T-helper 2 cell treated with Interferon-gamma antibody and Interleukin-4, amounts not matched to agents 100 ng/mL and 5 ng/mL, for 36 hours (primary cell): ENCODE measurements at regions not wholly inside any gene's neighbourhood (a gene's known extent, or its start where the extent isn't known, plus 50 kb on each side); places are given as distances from the start of the nearest gene placed in this dataset.

ENCODE experiments used
- intact Hi-C: fragments of 100-400 bp; cut with micrococcal nuclease; formaldehyde crosslinking; loops from one replicate; pipeline ENCODE4 v1.15.1; 2023

- intact Hi-C loops = loop anchor here (2.0 kb wide), 1 partner anchor 491 kb away; no protein-coding TSS in a partner anchor
Observed at GRCh38 chr10:60728056-60728455, 50.2 kb upstream of the CDK1 start.

GRCh38 chr10:60726257-60726656 lies 52.0 kb upstream of the CDK1 start:
- intact Hi-C loops = no loop called here

- intact Hi-C loops = no loop called here
Observed at GRCh38 chr10:60722623-60723022, 55.7 kb upstream of the CDK1 start.

GRCh38 chr10:60719721-60720120 lies 58.6 kb upstream of the CDK1 start:
- intact Hi-C loops = loop anchor here (1.0 kb wide), 1 partner anchor 8 kb away; no protein-coding TSS in a partner anchor

GRCh38 chr10:60718886-60719285 lies 59.4 kb upstream of the CDK1 start:
- intact Hi-C loops = loop anchor here (1.0 kb wide), 1 partner anchor 8 kb away; no protein-coding TSS in a partner anchor

GRCh38 chr10:60717852-60718251 lies 60.4 kb upstream of the CDK1 start:
- intact Hi-C loops = no loop called here

GRCh38 chr10:60714233-60714632 lies 64.0 kb upstream of the CDK1 start:
- intact Hi-C loops = loop anchor here (1.0 kb wide), 1 partner anchor 17 kb away; no protein-coding TSS in a partner anchor

GRCh38 chr10:60711496-60711895 lies 66.8 kb upstream of the CDK1 start:
- intact Hi-C loops = no loop called here

- intact Hi-C loops = no loop called here
Observed at GRCh38 chr10:60710041-60710440, 68.2 kb upstream of the CDK1 start.

- intact Hi-C loops = no loop called here
Observed at GRCh38 chr10:60708666-60709065, 69.6 kb upstream of the CDK1 start.

- intact Hi-C loops = no loop called here
Observed at GRCh38 chr10:60707841-60708240, 70.4 kb upstream of the CDK1 start.

- intact Hi-C loops = no loop called here
Observed at GRCh38 chr10:60706146-60706545, 72.1 kb upstream of the CDK1 start.

GRCh38 chr10:60705376-60705775 lies 72.9 kb upstream of the CDK1 start:
- intact Hi-C loops = no loop called here

- intact Hi-C loops = no loop called here
Observed at GRCh38 chr10:60704471-60704870, 73.8 kb upstream of the CDK1 start.

GRCh38 chr10:60703266-60704041 lies 74.8 kb upstream of the CDK1 start:
- intact Hi-C loops = no loop called here

GRCh38 chr10:60687679-60688078 lies 90.6 kb upstream of the CDK1 start:
- intact Hi-C loops = no loop called here

GRCh38 chr10:60684091-60684490 lies 94.2 kb upstream of the CDK1 start:
- intact Hi-C loops = no loop called here

GRCh38 chr10:60681103-60681502 lies 97.2 kb upstream of the CDK1 start:
- intact Hi-C loops = no loop called here

- intact Hi-C loops = no loop called here
Observed at GRCh38 chr10:60679388-60679990, 98.8 kb upstream of the CDK1 start.

- intact Hi-C loops = no loop called here
Observed at GRCh38 chr10:60678978-60679377, 99.3 kb upstream of the CDK1 start.

- intact Hi-C loops = no loop called here
Observed at GRCh38 chr10:60677531-60678129, 100.6 kb upstream of the CDK1 start.

GRCh38 chr10:60675236-60675635 lies 103.0 kb upstream of the CDK1 start:
- intact Hi-C loops = no loop called here
